Peyer's patch (tissue), 4 donors: ENCODE measurements at regions not wholly inside any gene's neighbourhood (a gene's known extent, or its start where the extent isn't known, plus 50 kb on each side); places are given as distances from the start of the nearest gene placed in this dataset.

Experiments used
- DNase-seq, 3 donors: peaks; one replicate each; pipeline ENCODE4 v3.0.0-alpha.2; 2017 to 2019
- H3K27ac ChIP-seq, 4 donors: fragments of 200-600 bp; sonication (generic); one replicate each; pipeline ENCODE4 v1.5.1; 2016 to 2019
- H3K27me3 ChIP-seq, 2 donors: fragments of 200-600 bp; sonication (generic); one replicate each; pipeline ENCODE4 v1.5.1; 2019
- H3K36me3 ChIP-seq, 3 donors: fragments of 200-600 bp; sonication (generic); one replicate each; pipeline ENCODE4 v1.5.1; 2016 to 2019
- H3K4me1 ChIP-seq, 4 donors: fragments of 200-600 bp; sonication (generic); one replicate each; pipeline ENCODE4 v1.5.1; 2016 to 2019
- H3K4me3 ChIP-seq, 4 donors: fragments of 200-600 bp; sonication (generic); 1 replicate in 3 of 4; 2 replicates in 1 of 4; pipeline ENCODE4 v1.5.1; 2016 to 2019; ENCODE audit warnings: mild to moderate bottlenecking in 1 of 4
- H3K9me3 ChIP-seq, 4 donors: fragments of 200-600 bp; sonication (generic); one replicate each; pipeline ENCODE4 v1.5.1; 2016 to 2019; ENCODE audit warnings: mild to moderate bottlenecking in 1 of 4
- CTCF ChIP-seq, 6 experiments: fragments of 450-650 bp in 4 of 6; fragments of 200-600 bp in 2 of 6; sonication (generic) in 1 of 6; IDR thresholded peaks; one replicate each; pipeline ENCODE4 v1.5.1; 2017 to 2019; ENCODE audit warnings: antibody characterized with exemption in 6 of 6, mild to moderate bottlenecking in 3 of 6, moderate library complexity in 1 of 6
- POLR2A ChIP-seq, 2 donors: fragments of 450-650 bp; IDR thresholded peaks; one replicate each; pipeline ENCODE4 v1.5.1; 2017; ENCODE audit warnings: antibody characterized with exemption in 2 of 2, mild to moderate bottlenecking in 2 of 2, moderate library complexity in 2 of 2

- peak in 2 of 3 donors; percentile 38 to 42 for DNase-seq
- TF ChIP-seq CTCF (IDR thresholded peaks at IDR 0.05) = no peak
- no peak for TF ChIP-seq POLR2A (IDR thresholded peaks at IDR 0.05)
Measured at GRCh38 chr22:23399367-23400285, 180.5 kb downstream of the IGLL1 start.

GRCh38 chr22:23398701-23399366 lies 181.3 kb downstream of the IGLL1 start:
- Histone ChIP-seq H3K27ac (no peak overlapping the region), H3K4me3 (no peak overlapping the region), H3K4me1 (peaks cover 0 to 8% (median 0%) of the 10 kb centered on the region in 4 donors), H3K9me3 (no peaks in the 10 kb centered on the region), H3K27me3 (no peaks in the 10 kb centered on the region), H3K36me3 (no peaks in the 10 kb centered on the region)
- peak in 2 of 3 donors; percentile 36 to 42 for DNase-seq
- TF ChIP-seq POLR2A (IDR thresholded peaks at IDR 0.05) (no peak), CTCF (IDR thresholded peaks at IDR 0.05) (no peak)

More at GRCh38 chr22:23399367-23400285, 180.5 kb downstream of the IGLL1 start:
- Histone ChIP-seq H3K4me1 (peaks cover 0 to 8% (median 0%) of the 10 kb centered on the region in 4 donors), H3K27ac (no peak overlapping the region), H3K27me3 (no peaks in the 10 kb centered on the region), H3K4me3 (no peak overlapping the region), H3K36me3 (no peaks in the 10 kb centered on the region), H3K9me3 (no peaks in the 10 kb centered on the region)

GRCh38 chr22:23397613-23398567 lies 182.2 kb downstream of the IGLL1 start:
- TF ChIP-seq CTCF (IDR thresholded peaks at IDR 0.05) (no peak), POLR2A (IDR thresholded peaks at IDR 0.05) (no peak)
- Histone ChIP-seq H3K27me3 (no peaks in the 10 kb centered on the region), H3K9me3 (no peaks in the 10 kb centered on the region), H3K4me1 (peaks cover 0 to 8% (median 0%) of the 10 kb centered on the region in 4 donors), H3K4me3 (no peak overlapping the region), H3K36me3 (no peaks in the 10 kb centered on the region), H3K27ac (no peak overlapping the region)
- peak in 1 of 3 donors; percentile 47 for DNase-seq

- H3K4me3 ChIP-seq = no peak overlapping the region
- DNase-seq = peak in 2 of 3 donors; percentile 36 to 41
- no peaks in the 10 kb centered on the region for H3K36me3 ChIP-seq
- TF ChIP-seq POLR2A (IDR thresholded peaks at IDR 0.05) (no peak), CTCF (IDR thresholded peaks at IDR 0.05) (no peak)
- no peaks in the 10 kb centered on the region for H3K27me3 ChIP-seq
- H3K4me1 ChIP-seq = peaks cover 0 to 6% (median 0%) of the 10 kb centered on the region in 4 donors
- H3K9me3 ChIP-seq = no peaks in the 10 kb centered on the region
- no peak overlapping the region for H3K27ac ChIP-seq
Measured at GRCh38 chr22:23397008-23397612, 183.0 kb downstream of the IGLL1 start.
